ENCODE measurements at regions not wholly inside any gene's neighbourhood (a gene's known extent, or its start where the extent isn't known, plus 50 kb on each side); places are given as distances from the start of the nearest gene placed in this dataset.

- no peaks in the 10 kb centered on the region for H3K9me3 ChIP-seq
- TF ChIP-seq NPAS2 (CRISPR knock-in tag; IDR thresholded peaks at IDR 0.05; ENCODE audit: borderline replicate concordance), result no peak
- no peak overlapping the region for H3K27ac ChIP-seq
- ChIA-PET POLR2A (no interaction called here), CTCF (no interaction called here)
- no peak overlapping the region for H3K4me3 ChIP-seq
- ATAC-seq (no peak), FAIRE-seq (no peak), DNase-seq (ENCODE audit: low read depth in 1 of 2, low spot score in 1 of 2) (no peak)
- no peak overlapping the region for H3K4me2 ChIP-seq
- 33% methylated on average over 3 of the region's 3 CpGs for WGBS (ENCODE audit: missing lambda C conversion rate)
- H3K4me1 ChIP-seq, result no peaks in the 10 kb centered on the region
Observed at GRCh38 chr12:88985631-88986030, 366.7 kb downstream of the DUSP6 start.

GRCh38 chr12:88985011-88985410, 367.3 kb downstream of the DUSP6 start:
- no peaks in the 10 kb centered on the region for H3K9me3 ChIP-seq
- TF ChIP-seq USF2 (IDR thresholded peaks at IDR 0.05) (no peak), TFCP2L1 (CRISPR knock-in tag; IDR thresholded peaks at IDR 0.05) (no peak), CBX8 (IDR thresholded peaks at IDR 0.05) (no peak), ATOH8 (CRISPR knock-in tag; IDR thresholded peaks at IDR 0.05; ENCODE audit: low read depth) (no peak), CBX2 (IDR thresholded peaks at IDR 0.05; ENCODE audit: borderline replicate concordance, low read depth) (no peak), FOSB (CRISPR knock-in tag; IDR thresholded peaks at IDR 0.05) (no peak), TP53 (CRISPR knock-in tag; IDR thresholded peaks at IDR 0.05) (no peak), E2F6 (IDR thresholded peaks at IDR 0.05; ENCODE audit: borderline replicate concordance, low read depth) (no peak), PBX3 (IDR thresholded peaks at IDR 0.05) (no peak), SMC3 (IDR thresholded peaks at IDR 0.05) (no peak)
- 69% methylated on average over 3 of the region's 3 CpGs for WGBS (ENCODE audit: missing lambda C conversion rate)
- ChIA-PET POLR2A (no interaction called here), CTCF (interaction anchor here (0.6 to 1.0 kb wide), 2 partner anchors 9 to 280 kb away, joined by 3 read pairs; no protein-coding TSS in a partner anchor)
- no peak overlapping the region for H3K27ac ChIP-seq
- no peaks in the 10 kb centered on the region for H3K4me1 ChIP-seq
- no peak overlapping the region for H3K4me2 ChIP-seq
- DNase-seq (ENCODE audit: low read depth in 1 of 2, low spot score in 1 of 2), result no peak
- H3K4me3 ChIP-seq, result no peak overlapping the region
- no peak for ATAC-seq
- FAIRE-seq, result no peak

- TF ChIP-seq BHLHE40 (IDR thresholded peaks at IDR 0.05; ENCODE audit: low read depth, low read length) (no peak), FOXS1 (CRISPR knock-in tag; IDR thresholded peaks at IDR 0.05) (no peak), MAFK (IDR thresholded peaks at IDR 0.05; ENCODE audit: partially characterized antibody) (no peak), PHF8 (IDR thresholded peaks at IDR 0.05; ENCODE audit: borderline replicate concordance, low read depth) (no peak), MAZ (IDR thresholded peaks at IDR 0.05; ENCODE audit: borderline replicate concordance, low read depth, low read length) (no peak), POLR2A (IDR thresholded peaks at IDR 0.05; ENCODE audit: low read length) (no peak), RAD21 (conservative IDR thresholded peaks at IDR 0.05 in 1 of 2, IDR thresholded peaks at IDR 0.05 in 1 of 2) (no peak), GATA3 (IDR thresholded peaks at IDR 0.05; ENCODE audit: borderline replicate concordance) (no peak)
- no peaks in the 10 kb centered on the region for H3K9me3 ChIP-seq
- no peak overlapping the region for H3K4me3 ChIP-seq
- ATAC-seq, result no peak
- CTCF ChIA-PET, result interaction anchor here (1.1 to 2.1 kb wide), 2 partner anchors 11 to 24 kb away, joined by 3 to 7 read pairs; no protein-coding TSS in a partner anchor
- no peak for FAIRE-seq
- no peak for DNase-seq (ENCODE audit: low read depth in 1 of 2, low spot score in 1 of 2)
- H3K27ac ChIP-seq, result no peak overlapping the region
- no peaks in the 10 kb centered on the region for H3K4me1 ChIP-seq
- H3K4me2 ChIP-seq, result no peak overlapping the region
- POLR2A ChIA-PET, result no interaction called here
- 83% methylated on average over 1 of the region's 1 CpG for WGBS (ENCODE audit: missing lambda C conversion rate)
Observed at GRCh38 chr12:88982694-88983093, 369.6 kb downstream of the DUSP6 start.

- ChIA-PET CTCF (no interaction called here), POLR2A (no interaction called here)
- H3K4me3 ChIP-seq, result no peak overlapping the region
- TF ChIP-seq EHMT2 (IDR thresholded peaks at IDR 0.05; ENCODE audit: low read depth) (no peak), KDM1A (IDR thresholded peaks at IDR 0.05; ENCODE audit: low read depth) (no peak), USF2 (IDR thresholded peaks at IDR 0.05) (no peak), JUN (IDR thresholded peaks at IDR 0.05) (no peak), PBX3 (IDR thresholded peaks at IDR 0.05) (no peak), ZNF302 (CRISPR knock-in tag; IDR thresholded peaks at IDR 0.05) (no peak), RCOR1 (IDR thresholded peaks at IDR 0.05; ENCODE audit: low read depth, low read length) (no peak), ESRRA (IDR thresholded peaks at IDR 0.05; ENCODE audit: borderline replicate concordance, low read length) (no peak), HOXB13 (CRISPR knock-in tag; IDR thresholded peaks at IDR 0.05; ENCODE audit: low read depth) (no peak), RARB (CRISPR knock-in tag; IDR thresholded peaks at IDR 0.05) (no peak), RAD21 (conservative IDR thresholded peaks at IDR 0.05 in 1 of 2, IDR thresholded peaks at IDR 0.05 in 1 of 2) (no peak)
- no peaks in the 10 kb centered on the region for H3K9me3 ChIP-seq
- ATAC-seq, result no peak
- no peak for DNase-seq (ENCODE audit: low read depth in 1 of 2, low spot score in 1 of 2)
- H3K4me2 ChIP-seq, result no peak overlapping the region
- no peak overlapping the region for H3K27ac ChIP-seq
- FAIRE-seq, result no peak
- no peaks in the 10 kb centered on the region for H3K4me1 ChIP-seq
- 37% methylated on average over 2 of the region's 2 CpGs for WGBS (ENCODE audit: missing lambda C conversion rate)
Observed at GRCh38 chr12:88977115-88977514, 375.2 kb downstream of the DUSP6 start.
